HG02885 (cell line): ENCODE measurements at regions not wholly inside any gene's neighbourhood (a gene's known extent, or its start where the extent isn't known, plus 50 kb on each side); places are given as distances from the start of the nearest gene placed in this dataset.
"Not testable (repeated sequence)": the region's sequence is repeated elsewhere in the genome, so short reads cannot be mapped to it uniquely, and the experiment has no call there.

ENCODE experiments used
- ATAC-seq: cut with Tn5 transposase; IDR thresholded peaks from one replicate; pipeline ENCODE4 v1.9.1; 2021; ENCODE audit warnings: mild to moderate bottlenecking; ENCODE audit not compliant: unreplicated experiment, poor library complexity

DNA sequence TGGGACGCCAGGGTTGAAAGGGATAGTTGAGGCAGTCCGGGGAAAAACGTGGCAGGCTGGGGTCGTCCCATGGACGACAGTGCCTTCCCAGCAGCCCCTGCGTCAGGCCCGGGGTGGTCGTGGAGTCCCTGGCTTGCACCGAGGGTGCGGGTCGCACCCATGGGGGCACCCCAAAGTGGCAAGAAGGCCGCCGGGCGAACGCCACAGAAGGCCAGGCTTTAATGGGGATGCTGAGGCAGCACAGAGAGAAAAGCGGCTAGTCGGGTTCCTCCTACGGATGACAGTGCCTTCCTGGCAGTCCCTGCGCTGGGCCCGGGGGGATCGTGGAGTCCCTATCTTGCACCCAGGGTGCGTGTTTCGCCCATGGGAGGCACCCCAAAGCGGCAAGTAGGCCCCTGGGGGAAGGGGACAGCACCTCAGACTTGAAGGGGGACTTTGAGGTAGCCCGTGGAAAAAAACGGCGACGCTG is 158.6 kb upstream of the ALG10B start:
- ATAC-seq: no peak

DNA sequence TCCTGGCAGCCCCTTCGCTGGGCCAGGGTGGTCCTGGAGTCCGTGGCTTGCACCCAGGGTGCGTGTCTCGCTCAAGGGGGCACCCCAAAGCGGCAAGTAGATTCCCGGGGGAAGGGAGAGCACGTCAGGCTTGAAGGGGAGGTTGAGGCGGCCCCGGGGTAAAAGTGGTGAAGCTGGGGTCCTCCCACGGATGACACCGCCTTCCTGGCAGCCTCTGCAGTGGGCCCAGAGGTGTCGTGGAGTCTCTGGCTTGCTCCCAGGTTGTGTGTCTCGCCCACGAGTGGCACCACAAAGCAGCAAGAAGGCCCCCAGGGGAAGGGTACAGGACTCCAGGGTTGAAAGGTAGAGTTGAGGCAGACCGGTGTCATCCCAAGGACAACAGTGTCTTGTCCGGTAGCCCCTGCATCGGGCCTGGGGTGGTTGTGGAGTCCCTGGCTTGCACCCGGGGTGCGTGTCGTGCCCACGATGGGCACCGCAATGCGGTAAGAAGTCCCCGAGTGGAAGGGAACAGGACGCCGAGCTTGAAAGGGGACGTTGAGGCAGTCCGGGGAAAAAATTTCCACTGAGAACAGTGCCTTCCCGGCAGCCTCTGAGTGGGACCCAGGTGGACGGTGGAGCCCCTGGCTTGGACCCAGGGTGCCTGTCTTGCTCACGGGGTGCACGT is 158.0 kb upstream of the ALG10B start:
- no peak for ATAC-seq

DNA sequence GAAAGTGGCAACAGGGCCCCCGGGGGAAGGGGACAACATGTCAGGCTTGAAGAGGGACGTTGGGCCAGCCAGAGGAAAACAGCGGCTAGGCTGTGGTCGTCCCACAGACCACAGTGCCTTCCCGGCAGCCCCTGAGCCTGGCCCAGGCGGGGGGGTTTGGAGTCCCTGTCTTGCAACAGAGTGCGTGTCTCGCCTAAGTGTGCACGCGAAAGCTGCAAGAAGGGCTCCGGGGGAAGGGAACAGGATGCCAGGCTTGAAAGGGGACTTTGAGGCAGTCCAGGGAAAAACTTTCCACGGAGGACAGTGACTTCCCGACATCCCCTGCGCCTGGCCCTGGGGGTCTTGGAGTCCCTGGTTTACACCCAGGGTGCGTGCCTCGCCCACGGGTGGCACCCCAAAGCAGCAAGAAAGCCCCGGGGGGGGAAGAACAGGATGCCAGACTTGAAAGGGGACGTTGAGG is 157.5 kb upstream of the ALG10B start:
- no peak for ATAC-seq

DNA sequence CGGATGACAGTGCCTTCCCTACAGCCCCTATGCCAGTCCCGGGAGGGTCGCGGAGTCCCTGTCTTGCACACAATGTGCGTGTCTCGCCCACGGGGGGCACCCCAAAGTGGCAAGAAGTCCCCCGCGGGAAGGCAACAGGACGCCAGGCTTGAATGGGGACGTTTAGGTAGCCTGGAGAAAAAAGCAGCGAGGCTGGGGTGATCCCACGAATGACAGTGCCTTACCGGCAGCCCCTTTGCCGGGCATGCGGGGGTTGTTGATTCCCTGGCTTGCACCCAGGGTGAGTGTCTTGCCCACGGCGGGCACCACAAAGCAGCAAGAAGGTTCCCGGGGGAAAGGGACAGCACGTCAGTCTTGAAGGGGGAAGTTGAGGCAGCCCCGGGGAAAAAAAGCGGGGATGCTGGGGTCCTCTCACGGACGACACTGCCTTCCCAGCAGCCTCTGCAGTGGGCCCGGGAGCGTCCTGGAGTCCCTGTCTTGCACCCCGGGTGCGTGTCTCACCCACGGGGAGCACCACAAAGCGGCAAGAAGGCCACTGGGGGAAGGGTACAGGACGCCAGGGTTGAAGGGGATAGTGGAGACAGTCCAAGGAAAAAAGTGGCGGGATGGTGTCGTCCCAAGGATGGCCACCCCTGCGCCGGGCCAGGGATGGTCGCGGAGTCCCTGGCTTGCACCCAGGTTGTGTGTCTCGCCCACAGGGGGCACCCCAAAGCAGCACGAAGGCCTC is 156.8 kb upstream of the ALG10B start:
- ATAC-seq: no peak

DNA sequence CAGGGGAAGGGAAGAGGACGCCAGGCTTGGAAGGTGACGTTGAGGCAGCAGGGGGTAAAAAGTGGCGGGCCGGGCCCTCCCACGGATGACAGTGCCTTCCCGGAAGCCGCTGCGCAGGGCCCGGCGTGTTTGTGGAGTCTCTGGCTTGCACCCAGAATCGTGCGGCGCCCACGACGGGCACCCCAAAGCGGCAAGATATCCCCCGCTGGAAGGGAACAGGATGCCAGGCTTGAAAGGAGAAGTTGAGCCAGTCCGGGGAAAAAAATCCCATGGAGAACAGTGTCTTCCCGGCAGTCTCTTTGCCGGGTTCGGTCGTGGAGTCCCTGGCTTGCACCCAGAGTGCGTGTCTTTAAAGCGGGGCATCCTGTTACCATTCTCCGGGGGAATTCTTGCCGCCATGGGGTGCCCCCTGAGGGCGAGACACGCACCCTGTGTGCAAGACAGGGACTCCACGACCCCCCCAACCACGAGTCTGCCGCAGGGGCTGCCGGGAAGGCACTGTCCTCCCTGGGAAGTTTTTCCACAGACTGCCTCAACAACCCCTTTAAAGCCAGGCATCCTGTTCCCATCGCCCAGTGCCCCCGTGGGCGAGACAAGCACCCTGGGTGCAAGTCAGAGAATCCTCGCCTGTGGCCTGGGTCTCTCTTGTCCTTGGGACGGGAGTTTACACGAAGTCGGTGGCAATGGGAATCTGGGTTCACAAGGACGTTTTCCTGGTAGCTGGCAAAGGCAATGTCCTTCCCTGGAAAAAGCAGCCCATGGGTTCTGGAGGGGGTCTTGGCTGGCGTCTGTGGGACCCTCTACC is 156.1 kb upstream of the ALG10B start:
- no peak for ATAC-seq

DNA sequence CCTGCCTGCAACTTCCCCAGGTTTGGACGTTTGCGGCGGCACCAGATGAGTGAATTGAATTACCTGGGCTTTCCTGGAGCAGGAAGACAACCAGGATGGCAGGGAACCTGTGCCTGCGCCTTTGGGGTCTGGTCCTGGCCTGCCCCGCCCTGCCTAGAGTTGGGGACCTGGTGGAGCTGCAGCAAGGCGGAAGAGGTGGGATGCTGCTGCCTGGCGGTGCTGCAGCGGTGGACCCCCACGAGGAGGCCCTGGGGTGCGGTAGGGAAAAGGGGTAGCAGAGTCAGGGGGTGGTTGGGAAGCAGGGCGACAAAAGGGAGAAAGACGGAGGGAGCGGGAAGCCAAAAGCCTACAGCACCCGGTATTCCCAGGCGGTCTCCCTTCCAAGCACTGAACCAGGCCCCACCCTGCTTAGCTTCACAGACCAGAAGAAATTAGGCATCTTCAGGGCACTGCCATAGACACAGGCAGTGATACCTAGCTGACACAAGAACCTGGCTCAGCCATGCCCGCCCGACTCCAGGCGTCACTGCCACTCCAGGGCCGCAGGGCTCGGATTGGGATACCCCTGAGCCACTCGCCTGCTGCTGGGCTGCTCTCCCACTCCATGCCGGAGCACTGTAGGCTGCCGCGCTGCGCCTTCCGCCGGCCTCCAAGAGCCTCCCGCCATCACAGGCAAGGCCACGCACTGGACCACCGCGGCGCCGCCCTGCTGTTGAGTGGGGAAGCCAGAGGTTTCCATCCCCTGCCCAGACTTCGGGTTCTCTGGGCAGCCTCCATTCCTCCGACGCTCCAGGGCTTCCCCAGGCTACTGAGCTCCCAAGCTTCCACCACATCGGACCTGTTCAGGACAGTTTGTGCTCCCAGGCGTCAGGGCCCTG is 155.2 kb upstream of the ALG10B start:
- ATAC-seq: no peak

DNA sequence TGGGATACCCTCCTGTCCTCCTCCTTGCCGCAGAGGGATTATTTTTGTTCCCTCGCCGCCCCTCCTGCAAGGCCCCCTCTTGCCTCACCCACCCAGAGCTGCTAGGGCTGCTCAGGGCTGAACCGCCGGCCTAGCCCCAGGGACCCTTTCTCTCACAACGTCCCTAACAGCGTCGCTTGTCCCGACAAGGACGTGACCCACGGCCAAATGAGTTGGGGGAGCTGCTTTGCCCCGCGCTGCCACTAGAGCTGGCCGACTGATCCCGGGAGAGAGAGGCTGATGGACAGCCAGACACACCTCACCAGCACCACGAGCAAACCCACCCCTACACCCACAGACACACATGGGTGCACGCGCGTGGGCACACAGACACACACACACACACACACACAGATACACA is 154.6 kb upstream of the ALG10B start:
- no peak for ATAC-seq

DNA sequence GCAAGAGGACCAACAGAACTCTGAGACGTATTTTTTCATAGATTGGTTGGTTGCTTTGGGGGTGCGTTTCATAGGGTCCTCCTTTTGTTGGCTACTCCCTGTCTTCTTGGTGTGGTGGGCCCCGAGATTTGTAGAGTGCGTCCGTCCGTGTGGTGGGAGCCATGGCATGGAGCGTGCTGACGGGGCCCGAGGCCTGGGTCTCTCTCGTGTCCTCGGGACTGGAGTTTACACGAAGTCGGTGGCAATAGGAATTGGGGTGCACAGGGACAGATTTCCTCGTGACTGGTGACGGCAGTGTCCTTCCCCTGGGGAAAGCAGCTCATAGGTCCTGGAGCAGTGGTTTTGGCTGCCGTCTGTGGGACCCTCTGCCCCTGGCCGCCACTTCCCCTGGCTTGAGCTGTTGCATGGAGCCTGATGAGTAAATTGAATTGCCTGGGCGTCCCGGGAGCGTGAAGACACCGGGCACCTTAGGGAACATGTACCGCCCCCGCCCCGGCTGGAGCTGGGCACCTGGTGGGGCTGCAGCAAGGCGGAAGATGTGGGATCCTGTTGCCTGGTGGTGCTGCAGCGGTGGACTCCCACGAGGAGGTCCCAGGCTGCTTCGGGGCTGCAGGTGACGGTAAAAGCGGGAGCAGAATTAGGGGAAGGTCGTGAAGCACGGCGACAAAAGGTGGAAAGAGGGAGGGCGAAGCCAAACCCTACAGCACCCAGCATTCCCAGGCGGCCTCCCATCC is 153.7 kb upstream of the ALG10B start:
- no peak for ATAC-seq

DNA sequence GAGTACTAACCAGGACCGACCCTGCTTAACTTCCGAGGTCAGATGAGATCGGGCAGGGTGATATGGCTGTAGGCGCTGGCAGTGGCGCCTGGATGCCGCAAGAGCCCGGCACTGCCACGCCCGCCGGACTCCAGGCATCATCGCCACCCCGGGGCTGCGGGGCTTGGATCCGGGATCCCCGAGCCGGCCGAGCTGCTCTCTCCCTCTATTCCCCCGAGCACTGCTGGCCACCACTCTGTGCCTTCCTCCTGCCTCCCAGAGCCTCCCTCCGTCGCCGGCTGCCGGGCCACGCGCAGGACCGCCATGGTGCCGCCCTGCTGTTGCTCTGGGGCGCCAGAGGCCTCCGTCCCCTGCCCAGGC is 153.2 kb upstream of the ALG10B start:
- ATAC-seq: no peak

DNA sequence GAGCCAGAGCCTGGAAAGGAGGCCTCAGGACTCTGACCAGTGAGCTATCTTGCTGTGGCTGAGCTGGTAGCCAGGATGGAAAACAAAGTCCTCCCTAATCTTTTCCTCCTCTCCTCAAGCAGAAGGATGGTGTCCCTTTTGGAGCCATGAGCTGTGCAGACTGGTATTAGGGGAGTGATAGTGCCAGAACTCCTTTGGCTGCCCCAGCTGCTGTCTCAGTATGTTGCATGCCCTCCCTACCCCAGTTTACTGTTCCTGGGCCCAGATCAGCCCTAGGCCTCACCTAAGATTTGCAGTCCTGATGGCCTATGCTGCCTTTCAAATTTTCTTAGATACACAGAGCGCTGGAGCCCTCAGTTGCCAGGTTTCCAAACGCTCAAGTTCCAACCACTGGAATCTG is 150.3 kb upstream of the ALG10B start:
- ATAC-seq: no peak

DNA sequence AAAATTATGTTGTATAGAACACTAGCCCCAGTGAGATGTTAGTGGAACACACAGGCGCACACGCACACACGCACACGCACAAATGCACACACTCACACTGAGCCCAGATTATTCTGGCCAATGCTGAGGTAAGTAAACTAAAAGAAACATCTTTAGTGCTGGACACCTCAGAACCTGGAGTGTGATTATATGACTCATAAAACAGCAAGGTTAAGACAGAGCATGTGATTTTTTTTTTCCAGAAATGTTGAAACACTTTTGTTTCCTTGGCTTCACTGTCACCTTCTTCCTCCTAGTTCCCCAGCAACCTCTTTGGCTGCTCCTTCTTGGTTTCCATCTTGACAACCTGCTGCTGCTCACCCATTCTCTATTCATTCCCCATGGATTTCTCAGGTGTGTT is 141.0 kb upstream of the ALG10B start:
- ATAC-seq: no peak

DNA sequence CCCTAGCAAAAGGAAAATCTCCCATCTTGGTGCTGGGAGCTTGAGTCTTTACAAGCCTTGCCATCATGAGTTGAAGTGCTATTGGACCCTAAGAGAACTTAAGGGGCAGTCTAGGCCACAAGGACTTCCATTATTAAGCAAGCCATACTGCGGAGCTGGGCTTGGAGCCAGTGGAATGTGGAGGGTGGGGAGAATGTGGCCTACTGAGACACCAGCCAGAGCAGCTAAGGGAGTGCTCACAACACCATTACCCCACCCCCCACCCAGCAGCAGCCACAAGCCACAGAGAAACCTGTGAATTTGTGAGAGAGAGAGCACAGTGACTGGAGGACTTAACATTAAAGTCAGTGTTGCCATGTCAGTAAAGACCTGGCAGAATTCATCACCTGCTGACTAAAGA is 133.0 kb upstream of the ALG10B start:
- ATAC-seq: not testable (repeated sequence)

DNA sequence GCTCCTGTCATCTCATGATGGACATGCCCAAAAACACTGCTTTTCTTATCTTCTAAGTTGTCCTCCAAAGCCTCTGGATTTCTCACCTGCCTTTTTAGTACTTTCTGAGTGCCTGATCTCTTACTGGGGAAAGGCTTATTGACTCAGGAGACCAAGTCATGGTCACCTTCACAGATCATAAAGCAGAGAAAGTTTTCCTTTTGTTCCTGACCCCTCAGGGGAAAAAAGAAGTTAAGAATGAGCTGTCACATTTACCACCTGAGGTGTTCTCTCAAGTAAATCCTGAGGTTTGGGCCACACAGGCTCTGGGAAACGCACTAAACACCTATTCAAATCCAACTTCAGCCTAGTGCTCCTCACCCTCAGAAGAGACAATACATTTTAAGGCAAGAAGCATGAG is 119.3 kb upstream of the ALG10B start:
- not testable (repeated sequence) for ATAC-seq

DNA sequence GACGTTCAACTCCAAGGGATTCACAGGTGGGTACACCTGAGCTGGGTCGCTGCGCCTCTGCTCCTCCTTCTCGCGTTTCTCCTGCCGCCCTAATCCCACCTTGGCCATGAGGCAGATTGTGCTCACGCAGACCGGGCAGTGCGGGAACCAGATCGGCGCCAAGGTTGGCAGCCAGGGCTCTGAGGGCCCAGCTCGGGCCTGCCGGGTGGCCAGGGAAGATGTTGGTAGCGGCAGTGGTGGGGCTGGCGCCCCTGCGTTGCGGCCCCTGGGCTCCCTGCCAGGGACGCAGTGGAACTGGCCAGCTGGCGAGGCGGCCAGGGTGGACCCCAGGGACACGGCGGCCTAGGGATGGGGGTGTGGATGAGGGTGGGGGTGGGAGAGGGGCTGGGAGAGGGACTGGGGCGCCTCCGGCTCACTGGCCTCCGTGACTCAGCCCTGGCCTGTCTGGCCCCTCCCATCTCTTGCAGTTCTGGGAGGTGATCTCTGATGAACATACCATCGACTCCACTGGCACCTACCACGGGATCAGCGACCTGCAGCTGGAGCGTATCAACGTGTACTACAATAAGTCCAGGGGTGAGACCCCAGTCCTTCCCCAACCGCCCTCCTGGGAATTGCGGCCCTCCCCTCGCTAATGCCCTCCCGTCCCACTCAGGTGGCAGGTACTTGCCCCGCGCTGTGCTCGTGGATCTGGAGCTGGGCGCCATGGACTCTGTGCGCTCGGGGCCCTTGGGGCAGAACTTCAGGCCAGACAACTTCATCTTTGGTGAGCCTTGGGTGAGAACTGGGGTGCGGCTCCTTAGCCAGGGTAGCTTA is 114.9 kb upstream of the ALG10B start:
- no peak for ATAC-seq

DNA sequence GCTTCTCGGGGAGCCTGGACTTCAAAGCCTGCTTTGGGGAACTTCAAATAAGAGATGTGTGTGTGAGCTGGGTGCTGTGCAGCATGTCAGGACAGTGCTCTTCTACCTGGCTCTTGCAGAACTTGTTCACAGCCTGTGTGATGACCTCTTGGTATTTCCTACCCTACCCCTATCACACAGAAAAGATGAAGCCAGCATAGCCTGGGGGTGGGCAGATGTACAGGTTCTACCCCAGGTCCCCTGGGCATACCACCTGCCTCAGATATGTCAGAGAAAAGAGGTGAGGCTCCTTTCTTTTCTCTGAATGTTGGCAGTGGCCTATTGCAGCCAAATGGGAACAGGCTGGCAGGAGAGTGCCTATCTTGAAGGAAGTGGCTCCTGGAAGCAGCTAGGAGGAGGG is 111.7 kb upstream of the ALG10B start:
- ATAC-seq: no peak

DNA sequence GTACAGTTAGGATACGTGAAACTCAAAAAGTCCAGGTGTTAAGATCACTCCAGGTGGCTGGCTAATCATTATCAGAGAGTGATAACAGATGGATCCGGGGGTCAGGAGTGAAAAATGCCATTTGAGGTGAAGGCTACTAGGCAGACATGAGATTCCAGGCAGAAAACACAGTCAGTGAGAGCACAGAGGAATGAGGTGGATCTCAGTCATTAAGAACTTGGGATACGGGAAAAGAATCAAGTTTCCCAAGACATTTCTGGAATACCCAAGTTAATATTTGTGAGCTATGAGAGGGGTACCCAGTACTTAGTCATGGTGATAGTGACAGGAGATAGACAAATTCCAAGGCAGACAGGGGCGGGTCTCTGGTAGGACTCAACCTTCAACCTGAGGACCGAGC is 94.6 kb upstream of the ALG10B start:
- ATAC-seq: no peak

DNA sequence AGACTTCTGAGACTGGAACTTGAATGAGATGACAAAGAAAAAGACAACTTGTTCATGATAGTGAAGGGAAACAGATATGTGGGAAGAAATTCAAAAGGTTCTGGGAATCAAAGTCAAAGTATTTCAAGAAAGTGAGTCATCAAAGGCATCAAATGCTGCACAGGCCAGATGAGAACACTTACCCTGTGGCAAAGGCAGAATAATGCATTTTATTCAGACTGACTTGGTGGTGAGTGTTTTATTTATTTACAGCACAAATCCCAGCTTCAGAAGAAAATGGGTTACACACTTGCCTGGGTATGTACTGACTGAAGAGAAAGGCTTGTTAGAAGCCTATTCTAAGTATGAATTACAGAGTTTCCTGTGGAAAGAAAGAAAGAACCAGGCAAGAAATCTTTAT is 78.2 kb upstream of the ALG10B start:
- ATAC-seq: not testable (repeated sequence)

DNA sequence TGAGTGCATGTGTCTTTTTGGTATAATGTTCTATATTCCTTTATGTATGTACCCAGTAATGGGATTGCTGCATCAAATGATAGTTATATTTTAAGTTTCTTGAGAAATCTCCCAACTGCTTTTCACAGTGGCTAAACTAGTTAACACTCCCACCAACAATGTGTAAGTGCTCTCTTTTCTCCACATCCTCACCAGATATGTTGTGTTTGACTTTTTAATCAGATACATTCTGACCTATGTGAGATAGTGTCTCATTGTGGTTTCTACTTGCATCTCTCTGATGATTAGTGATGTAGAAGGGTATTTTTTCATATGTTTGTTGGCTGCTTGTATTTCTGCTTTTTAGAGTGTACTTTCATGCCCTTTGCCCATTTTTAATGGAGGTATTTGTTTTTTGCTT is 62.8 kb upstream of the ALG10B start:
- no peak for ATAC-seq

DNA sequence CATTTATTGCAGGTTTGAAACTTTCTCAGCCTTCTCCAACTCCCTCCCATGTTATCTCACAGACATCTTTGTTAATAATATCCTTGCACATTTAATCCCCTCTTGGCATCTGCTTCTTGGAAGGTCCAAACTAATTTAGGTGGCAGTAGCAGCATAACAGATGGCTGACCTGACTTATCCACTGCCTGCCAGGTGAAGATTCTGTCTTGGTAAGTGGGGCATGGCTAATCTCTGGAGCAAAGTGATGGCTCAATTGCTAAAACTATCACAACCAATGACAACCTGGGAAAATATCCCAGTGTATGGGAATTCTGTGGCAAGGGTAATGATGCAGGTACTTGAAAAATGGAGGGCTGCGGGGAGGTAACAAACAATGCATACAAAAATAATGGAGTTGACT is 58.2 kb upstream of the ALG10B start:
- ATAC-seq: no peak
